Neural crest cell (in vitro differentiated cells): ENCODE measurements at regions not wholly inside any gene's neighbourhood (a gene's known extent, or its start where the extent isn't known, plus 50 kb on each side); places are given as distances from the start of the nearest gene placed in this dataset.
"Not testable (repeated sequence)": the region's sequence is repeated elsewhere in the genome, so short reads cannot be mapped to it uniquely, and the experiment has no call there.

ENCODE experiments used
- DNase-seq: peaks from one replicate; pipeline ENCODE4 v3.0.0; 2021; ENCODE audit warnings: low read depth, mixed read lengths, low spot score
- H3K27ac Mint-ChIP-seq: one replicate; pipeline ENCODE4 v1.8.0; 2021; ENCODE audit warnings: mild to moderate bottlenecking, mixed read lengths; ENCODE audit not compliant: unreplicated experiment
- H3K27me3 Mint-ChIP-seq: 2 replicates; pipeline ENCODE4 v1.8.0; 2021; ENCODE audit warnings: low read depth, mild to moderate bottlenecking, mixed read lengths
- H3K36me3 Mint-ChIP-seq: 2 replicates; pipeline ENCODE4 v1.8.0; 2021; ENCODE audit warnings: low read depth, mild to moderate bottlenecking, mixed read lengths
- H3K4me1 Mint-ChIP-seq: 2 replicates; pipeline ENCODE4 v1.8.0; 2021; ENCODE audit warnings: mixed read lengths
- H3K4me3 Mint-ChIP-seq: one replicate; pipeline ENCODE4 v1.8.0; 2021; ENCODE audit warnings: mild to moderate bottlenecking, mixed read lengths
- H3K9me3 Mint-ChIP-seq: 2 replicates; pipeline ENCODE4 v1.8.0; 2021; ENCODE audit warnings: mixed read lengths
- TF ChIP-seq, protein P1 (sequence below): fragments of 200-600 bp; sonication (generic); conservative IDR thresholded peaks from 2 replicates; pipeline ENCODE4 v1.5.0; 2021; ENCODE audit warnings: antibody characterized with exemption, mild to moderate bottlenecking

DNA sequence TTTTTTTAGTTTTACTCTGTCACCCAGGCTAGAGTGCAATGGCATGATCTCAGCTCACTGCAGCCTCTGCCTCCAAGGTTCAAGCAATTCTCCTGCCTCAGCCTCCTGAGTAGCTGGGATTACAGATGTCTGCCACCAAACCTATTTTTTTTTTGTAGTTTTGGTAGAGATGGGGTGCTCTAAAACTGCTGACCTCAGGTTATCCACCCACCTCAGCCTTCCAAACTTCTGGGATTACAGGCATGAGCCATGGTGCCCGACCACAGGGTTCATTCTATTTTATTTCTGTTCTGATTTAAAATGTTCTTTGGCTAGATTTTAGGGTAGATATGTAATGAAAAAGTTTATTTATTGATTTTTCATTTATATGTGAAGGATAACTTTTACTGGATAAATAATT, 1062.8 kb upstream of the NOVA1 start:
- no peaks in the 10 kb centered on the region for H3K4me1 Mint-ChIP-seq
- H3K36me3 Mint-ChIP-seq = peaks cover 14% of the 10 kb centered on the region
- H3K4me3 Mint-ChIP-seq = no peak overlapping the region
- TF ChIP-seq, protein P1, sequence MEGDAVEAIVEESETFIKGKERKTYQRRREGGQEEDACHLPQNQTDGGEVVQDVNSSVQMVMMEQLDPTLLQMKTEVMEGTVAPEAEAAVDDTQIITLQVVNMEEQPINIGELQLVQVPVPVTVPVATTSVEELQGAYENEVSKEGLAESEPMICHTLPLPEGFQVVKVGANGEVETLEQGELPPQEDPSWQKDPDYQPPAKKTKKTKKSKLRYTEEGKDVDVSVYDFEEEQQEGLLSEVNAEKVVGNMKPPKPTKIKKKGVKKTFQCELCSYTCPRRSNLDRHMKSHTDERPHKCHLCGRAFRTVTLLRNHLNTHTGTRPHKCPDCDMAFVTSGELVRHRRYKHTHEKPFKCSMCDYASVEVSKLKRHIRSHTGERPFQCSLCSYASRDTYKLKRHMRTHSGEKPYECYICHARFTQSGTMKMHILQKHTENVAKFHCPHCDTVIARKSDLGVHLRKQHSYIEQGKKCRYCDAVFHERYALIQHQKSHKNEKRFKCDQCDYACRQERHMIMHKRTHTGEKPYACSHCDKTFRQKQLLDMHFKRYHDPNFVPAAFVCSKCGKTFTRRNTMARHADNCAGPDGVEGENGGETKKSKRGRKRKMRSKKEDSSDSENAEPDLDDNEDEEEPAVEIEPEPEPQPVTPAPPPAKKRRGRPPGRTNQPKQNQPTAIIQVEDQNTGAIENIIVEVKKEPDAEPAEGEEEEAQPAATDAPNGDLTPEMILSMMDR = no peak
- H3K9me3 Mint-ChIP-seq = peaks cover 21% of the 10 kb centered on the region
- DNase-seq = no peak
- no peaks in the 10 kb centered on the region for H3K27me3 Mint-ChIP-seq
- H3K27ac Mint-ChIP-seq = no peak overlapping the region

DNA sequence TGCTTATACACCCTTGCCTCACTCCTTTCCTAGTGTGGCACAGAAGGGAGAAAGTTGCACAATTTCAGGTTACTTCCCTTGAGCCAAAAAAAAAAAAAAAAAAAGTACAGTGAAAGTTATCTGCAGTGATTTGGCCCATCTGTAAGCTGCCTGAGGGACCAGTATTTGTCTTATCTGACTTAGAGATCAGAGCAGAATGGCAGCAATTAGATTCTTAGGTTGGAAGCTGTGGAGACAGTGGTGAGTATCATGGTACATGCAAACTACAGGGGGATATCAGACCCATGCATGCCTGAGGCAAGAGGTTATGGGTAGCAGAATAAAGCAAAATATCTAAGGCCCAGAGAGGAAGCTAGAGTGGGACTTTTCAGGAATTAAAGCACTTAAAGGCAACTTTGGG, 1070.7 kb upstream of the NOVA1 start:
- Mint-ChIP-seq H3K36me3 (peaks cover 16% of the 10 kb centered on the region), H3K27ac (no peak overlapping the region), H3K4me1 (peaks cover 20% of the 10 kb centered on the region), H3K9me3 (peaks cover 8% of the 10 kb centered on the region), H3K4me3 (peak overlapping the region; percentile 5), H3K27me3 (no peaks in the 10 kb centered on the region)
- no peak for DNase-seq
- TF ChIP-seq, protein P1 = no peak

DNA sequence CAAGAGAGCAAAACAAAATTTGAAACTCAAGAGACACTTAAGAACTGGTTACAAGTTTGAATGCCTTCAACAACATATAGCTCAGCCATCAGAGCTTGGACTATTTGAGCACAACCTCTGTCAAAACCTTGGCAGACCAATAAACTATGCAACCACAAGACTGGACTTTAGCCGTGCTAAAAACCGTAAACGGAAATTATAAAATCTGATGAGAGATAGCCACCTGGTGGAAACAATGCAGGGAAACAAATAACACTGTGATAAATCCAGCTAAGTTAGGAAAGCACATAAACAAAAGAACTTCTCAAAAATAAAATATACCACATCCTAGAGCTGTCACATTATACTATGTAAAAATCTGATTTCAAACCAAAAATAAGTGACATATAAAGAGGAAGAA, 1074.2 kb upstream of the NOVA1 start:
- Mint-ChIP-seq H3K4me1 (peaks cover 20% of the 10 kb centered on the region), H3K4me3 (peak overlapping the region; percentile 27), H3K27me3 (no peaks in the 10 kb centered on the region), H3K27ac (no peak overlapping the region), H3K36me3 (peaks cover 15% of the 10 kb centered on the region), H3K9me3 (peaks cover 5% of the 10 kb centered on the region)
- DNase-seq = no peak
- TF ChIP-seq, protein P1 = peak; percentile 31

DNA sequence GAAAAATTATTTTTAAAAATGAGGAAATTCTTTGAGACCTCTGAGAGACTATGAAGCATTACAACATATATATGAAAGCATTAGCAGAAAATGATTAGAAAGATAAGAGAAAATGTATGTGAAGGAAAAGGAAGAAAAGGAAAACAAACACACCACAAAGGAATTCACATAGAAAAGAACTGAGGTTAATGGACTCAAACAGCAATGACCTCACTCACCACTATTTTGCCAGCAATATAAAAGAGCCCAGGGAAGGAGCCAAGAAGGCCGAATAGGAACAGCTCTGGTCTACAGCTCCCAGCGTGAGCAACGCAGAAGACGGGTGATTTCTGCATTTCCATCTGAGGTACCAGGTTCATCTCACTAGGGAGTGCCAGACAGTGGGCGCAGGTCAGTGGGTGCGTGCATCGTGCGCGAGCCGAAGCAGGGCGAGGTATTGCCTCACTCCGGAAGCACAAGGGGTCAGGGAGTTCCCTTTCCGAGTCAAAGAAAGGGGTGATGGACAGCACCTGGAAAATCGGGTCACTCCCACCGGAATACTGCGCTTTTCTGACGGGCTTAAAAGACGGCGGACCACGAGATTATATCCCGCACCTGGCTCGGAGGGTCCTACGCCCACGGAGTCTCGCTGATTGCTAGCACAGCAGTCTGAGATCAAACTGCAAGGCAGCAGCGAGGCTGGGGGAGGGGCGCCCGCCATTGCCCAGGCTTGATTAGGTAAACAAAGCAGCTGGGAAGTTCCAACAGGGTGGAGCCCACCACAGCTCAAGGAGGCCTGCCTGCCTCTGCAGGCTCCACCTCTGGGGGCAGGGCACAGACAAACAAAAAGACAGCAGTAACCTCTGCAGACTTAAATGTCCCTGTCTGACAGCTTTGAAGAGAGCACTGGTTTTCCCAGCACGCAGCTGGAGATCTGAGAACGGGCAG, 1075.2 kb upstream of the NOVA1 start:
- peaks cover 20% of the 10 kb centered on the region for H3K4me1 Mint-ChIP-seq
- H3K27me3 Mint-ChIP-seq, H3K9me3 Mint-ChIP-seq: not testable (repeated sequence)
- peaks cover 15% of the 10 kb centered on the region for H3K36me3 Mint-ChIP-seq
- peak overlapping the region; percentile 84 for H3K4me3 Mint-ChIP-seq
- peak; percentile 7 for DNase-seq
- H3K27ac Mint-ChIP-seq = peak overlapping the region; percentile 96

DNA sequence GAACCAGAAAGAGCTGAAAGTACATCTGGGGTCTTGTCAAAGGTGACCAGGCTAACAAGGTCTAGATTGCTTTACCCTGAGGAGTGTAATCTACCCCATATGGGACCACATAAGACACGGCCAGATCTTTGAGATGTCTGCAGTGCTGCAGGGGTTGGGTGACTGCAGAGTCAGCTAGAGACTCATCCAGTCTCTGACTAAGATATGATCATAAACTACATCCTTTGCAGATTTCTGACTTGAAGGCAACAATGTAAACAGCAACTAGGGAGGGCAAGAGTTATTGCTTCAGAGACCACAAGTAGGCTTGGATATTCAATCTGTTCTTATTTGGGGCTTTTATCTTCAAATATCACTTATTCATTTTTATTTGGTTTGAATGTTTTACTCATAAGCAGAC, 1080.5 kb upstream of the FOXG1 start:
- Mint-ChIP-seq H3K4me1 (peaks cover 10% of the 10 kb centered on the region), H3K36me3 (no peaks in the 10 kb centered on the region), H3K27me3 (no peaks in the 10 kb centered on the region), H3K9me3 (peaks cover 3% of the 10 kb centered on the region), H3K4me3 (no peak overlapping the region), H3K27ac (no peak overlapping the region)
- DNase-seq = no peak
- TF ChIP-seq, protein P1 = no peak

DNA sequence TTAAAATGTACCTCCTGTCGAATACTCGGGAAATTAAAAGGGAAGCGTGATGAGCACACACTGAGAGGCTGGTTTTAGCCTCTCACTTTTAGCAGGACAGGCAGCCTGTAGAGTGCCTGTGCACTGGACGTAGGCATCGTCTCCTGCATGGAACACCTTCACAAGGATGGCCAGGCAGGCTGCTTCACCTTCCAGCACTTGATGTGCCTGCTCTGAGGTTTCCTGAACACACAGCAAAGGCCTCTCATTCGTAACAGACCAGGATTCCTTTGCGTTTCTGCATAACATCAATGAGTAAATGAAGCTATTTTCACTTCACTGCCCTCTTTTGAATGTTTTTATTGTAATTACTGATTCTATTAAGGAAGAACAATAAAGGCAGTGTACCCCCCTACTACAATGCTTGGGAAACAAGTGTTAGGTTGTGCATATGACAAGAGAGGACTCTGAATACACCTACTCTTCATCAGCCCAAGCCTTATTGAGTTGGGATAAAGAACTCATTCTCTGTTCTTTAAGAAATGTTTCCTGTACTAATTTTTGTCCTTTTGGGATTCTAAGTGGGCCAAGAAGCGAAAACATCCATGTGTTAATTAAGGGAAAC, 1077.6 kb upstream of the FOXG1 start:
- H3K27ac Mint-ChIP-seq = no peak overlapping the region
- H3K36me3 Mint-ChIP-seq = no peaks in the 10 kb centered on the region
- TF ChIP-seq, protein P1 = no peak
- no peak for DNase-seq
- H3K9me3 Mint-ChIP-seq = peaks cover 3% of the 10 kb centered on the region
- no peak overlapping the region for H3K4me3 Mint-ChIP-seq
- H3K4me1 Mint-ChIP-seq = peaks cover 10% of the 10 kb centered on the region
- no peaks in the 10 kb centered on the region for H3K27me3 Mint-ChIP-seq
